ENCODE measurements at regions not wholly inside any gene's neighbourhood (a gene's known extent, or its start where the extent isn't known, plus 50 kb on each side); places are given as distances from the start of the nearest gene placed in this dataset.
"Not testable (repeated sequence)": the region's sequence is repeated elsewhere in the genome, so short reads cannot be mapped to it uniquely, and the experiment has no call there.

GRCh38 chr16:18204309-18204708, 132.2 kb downstream of the NPIPA8 start:
- WGBS, 5 donors: 59 to 79% (median 72%) methylated on average over 2 to 3 of the region's 3 CpGs; no CpG with 5 or more reads in 1 of the 5 donors
- H3K9me3 ChIP-seq; intact Hi-C loops (cut with DNase I; ENCODE audit: low total_unique reads); H3K4me1 ChIP-seq; H3K27me3 ChIP-seq (replicated peaks in 1 of 7); H3K27ac ChIP-seq; H3K36me3 ChIP-seq; H3K4me3 ChIP-seq; DNase-seq: not testable (repeated sequence)

GRCh38 chr16:18201511-18201910, 135.0 kb downstream of the NPIPA8 start:
- H3K9me3 ChIP-seq; H3K36me3 ChIP-seq; DNase-seq; H3K4me3 ChIP-seq; intact Hi-C loops (cut with DNase I; ENCODE audit: low total_unique reads); H3K4me1 ChIP-seq; H3K27ac ChIP-seq; H3K27me3 ChIP-seq (replicated peaks in 1 of 7): not testable (repeated sequence)
- 80 to 90% (median 84%) methylated on average over 3 of the region's 3 CpGs for WGBS, 5 donors

GRCh38 chr16:18192389-18192788, 144.1 kb downstream of the NPIPA8 start:
- WGBS, 5 donors: 83 to 100% (median 88%) methylated on average over 1 to 2 of the region's 2 CpGs
- H3K36me3 ChIP-seq; H3K27ac ChIP-seq; H3K9me3 ChIP-seq; H3K4me3 ChIP-seq; intact Hi-C loops (cut with DNase I; ENCODE audit: low total_unique reads); DNase-seq; H3K4me1 ChIP-seq; H3K27me3 ChIP-seq (replicated peaks in 1 of 7): not testable (repeated sequence)

- H3K27me3 ChIP-seq (replicated peaks in 1 of 7); H3K9me3 ChIP-seq; intact Hi-C loops (cut with DNase I; ENCODE audit: low total_unique reads); H3K36me3 ChIP-seq; H3K4me1 ChIP-seq; H3K27ac ChIP-seq; H3K4me3 ChIP-seq; DNase-seq: not testable (repeated sequence)
- 32 to 94% (median 68%) methylated on average over 1 of the region's 8 CpGs for WGBS, 5 donors
Observed at GRCh38 chr16:18190179-18190578, 146.4 kb downstream of the NPIPA8 start.

GRCh38 chr16:18184755-18185154, 151.8 kb downstream of the NPIPA8 start:
- H3K9me3 ChIP-seq; intact Hi-C loops (cut with DNase I; ENCODE audit: low total_unique reads); DNase-seq; H3K4me1 ChIP-seq; H3K36me3 ChIP-seq; H3K4me3 ChIP-seq; H3K27ac ChIP-seq; H3K27me3 ChIP-seq (replicated peaks in 1 of 7): not testable (repeated sequence)
- WGBS, 5 donors: 83 to 98% (median 86%) methylated on average over 5 to 8 of the region's 15 CpGs; no CpG with 5 or more reads in 1 of the 5 donors

- H3K27ac ChIP-seq; H3K4me1 ChIP-seq; DNase-seq; H3K4me3 ChIP-seq; H3K36me3 ChIP-seq; H3K27me3 ChIP-seq (replicated peaks in 1 of 7); H3K9me3 ChIP-seq; intact Hi-C loops (cut with DNase I; ENCODE audit: low total_unique reads): not testable (repeated sequence)
- WGBS, 5 donors: 33 to 71% (median 60%) methylated on average over 2 to 4 of the region's 6 CpGs
- TF ChIP-seq CTCF (IDR thresholded peaks at IDR 0.05 in 8 of 11, conservative IDR thresholded peaks at IDR 0.05 in 3 of 11): peak in 1 of 11 experiments; percentile 6
Observed at GRCh38 chr16:18181028-18181427, 155.5 kb downstream of the NPIPA8 start.

- H3K9me3 ChIP-seq; H3K36me3 ChIP-seq; intact Hi-C loops (cut with DNase I; ENCODE audit: low total_unique reads); H3K27ac ChIP-seq; H3K4me3 ChIP-seq; H3K4me1 ChIP-seq; DNase-seq; H3K27me3 ChIP-seq (replicated peaks in 1 of 7): not testable (repeated sequence)
- 47 to 64% (median 57%) methylated on average over 2 of the region's 2 CpGs for WGBS, 5 donors
Observed at GRCh38 chr16:18173945-18174497, 162.5 kb downstream of the NPIPA8 start.

GRCh38 chr16:18162293-18162692, 174.2 kb downstream of the NPIPA8 start:
- H3K4me3 ChIP-seq; intact Hi-C loops (cut with DNase I; ENCODE audit: low total_unique reads); H3K27ac ChIP-seq; H3K36me3 ChIP-seq; H3K9me3 ChIP-seq; DNase-seq; H3K4me1 ChIP-seq; H3K27me3 ChIP-seq (replicated peaks in 1 of 7): not testable (repeated sequence)
- WGBS, 5 donors: 57 to 78% (median 60%) methylated on average over 2 to 3 of the region's 3 CpGs

GRCh38 chr16:18161224-18161623, 175.3 kb downstream of the NPIPA8 start:
- DNase-seq; intact Hi-C loops (cut with DNase I; ENCODE audit: low total_unique reads); H3K36me3 ChIP-seq; H3K9me3 ChIP-seq; H3K27ac ChIP-seq; H3K4me3 ChIP-seq; H3K27me3 ChIP-seq (replicated peaks in 1 of 7); H3K4me1 ChIP-seq: not testable (repeated sequence)
- 44 to 55% (median 50%) methylated on average over 3 to 4 of the region's 4 CpGs for WGBS, 5 donors

GRCh38 chr16:18159185-18159584, 177.4 kb downstream of the NPIPA8 start:
- H3K27ac ChIP-seq; H3K27me3 ChIP-seq (replicated peaks in 1 of 7); DNase-seq; H3K4me3 ChIP-seq; H3K4me1 ChIP-seq; H3K36me3 ChIP-seq; H3K9me3 ChIP-seq; intact Hi-C loops (cut with DNase I; ENCODE audit: low total_unique reads): not testable (repeated sequence)
- 65 to 81% (median 71%) methylated on average over 1 of the region's 1 CpG for WGBS, 5 donors

GRCh38 chr16:18157854-18158253, 178.7 kb downstream of the NPIPA8 start:
- intact Hi-C loops (cut with DNase I; ENCODE audit: low total_unique reads); H3K4me3 ChIP-seq; H3K36me3 ChIP-seq; H3K27ac ChIP-seq; DNase-seq; H3K4me1 ChIP-seq; H3K27me3 ChIP-seq (replicated peaks in 1 of 7); H3K9me3 ChIP-seq: not testable (repeated sequence)
- 81 to 98% (median 94%) methylated on average over 1 of the region's 1 CpG for WGBS, 5 donors
